Esophagus muscularis mucosa (tissue), 4 donors: ENCODE measurements at regions not wholly inside any gene's neighbourhood (a gene's known extent, or its start where the extent isn't known, plus 50 kb on each side); places are given as distances from the start of the nearest gene placed in this dataset.
A peak's percentile ranks its signal among the peaks of the same experiment; 100 is the strongest.

ENCODE experiments used
- DNase-seq: peaks from one replicate; pipeline ENCODE4 v3.0.0-alpha.2; 2017; ENCODE audit errors: extremely low spot score
- H3K27ac ChIP-seq, 4 donors: fragments of 200-600 bp; sonication (generic); replicated peaks in 1 of 4; 1 replicate in 3 of 4; 2 replicates in 1 of 4; pipeline ENCODE4 v1.5.1; 2016 to 2019; ENCODE audit warnings: mild to moderate bottlenecking in 1 of 4
- H3K27me3 ChIP-seq, 4 donors: fragments of 200-600 bp; sonication (generic); one replicate each; pipeline versions ENCODE4 v1.5.1 to v1.6.0; 2016 to 2019
- H3K36me3 ChIP-seq, 4 donors: fragments of 200-600 bp; sonication (generic); one replicate each; pipeline ENCODE4 v1.5.1; 2016 to 2019
- H3K4me1 ChIP-seq, 4 donors: fragments of 200-600 bp; sonication (generic); one replicate each; pipeline ENCODE4 v1.5.1; 2016 to 2019
- H3K4me3 ChIP-seq, 4 donors: fragments of 200-600 bp; sonication (generic); 1 replicate in 2 of 4; 2 replicates in 2 of 4; pipeline ENCODE4 v1.5.1; 2016 to 2019; ENCODE audit warnings: mild to moderate bottlenecking in 4 of 4, moderate library complexity in 1 of 4
- H3K9me3 ChIP-seq, 4 donors: fragments of 200-600 bp; sonication (generic); 1 replicate in 3 of 4; 2 replicates in 1 of 4; pipeline ENCODE4 v1.5.1; 2016 to 2019
- EP300 ChIP-seq: sonication (generic); formaldehyde crosslinking; IDR thresholded peaks from one replicate; pipeline ENCODE4 v1.6.1; 2017; ENCODE audit warnings: antibody characterized with exemption
- POLR2A ChIP-seq: fragments of 450-650 bp; IDR thresholded peaks from one replicate; pipeline ENCODE4 v1.6.1; 2017; ENCODE audit warnings: antibody characterized with exemption, moderate library complexity, mild to moderate bottlenecking, low read depth
- POLR2AphosphoS5 ChIP-seq, 2 donors: sonication (generic); formaldehyde crosslinking; IDR thresholded peaks; one replicate each; pipeline ENCODE4 v1.6.1; 2017; ENCODE audit warnings: antibody characterized with exemption in 2 of 2
- WGBS: methylation state at CpG from one replicate; pipeline ENCODE4 v1.1.5; 2018; 5-methylcytosine and 5-hydroxymethylcytosine counted together
- intact Hi-C: fragments of 100-400 bp; cut with DNase I; formaldehyde crosslinking; loops from one replicate; pipeline ENCODE4 v1.15.1; 2023
- TF ChIP-seq, protein P1 (sequence below), 3 experiments: fragments of 200-600 bp in 2 of 3; fragments of 450-650 bp in 1 of 3; sonication (generic) in 2 of 3; IDR thresholded peaks; one replicate each; pipeline ENCODE4 v1.5.1; 2017 to 2019; ENCODE audit warnings: antibody characterized with exemption in 3 of 3, mild to moderate bottlenecking in 2 of 3, moderate library complexity in 1 of 3

DNA sequence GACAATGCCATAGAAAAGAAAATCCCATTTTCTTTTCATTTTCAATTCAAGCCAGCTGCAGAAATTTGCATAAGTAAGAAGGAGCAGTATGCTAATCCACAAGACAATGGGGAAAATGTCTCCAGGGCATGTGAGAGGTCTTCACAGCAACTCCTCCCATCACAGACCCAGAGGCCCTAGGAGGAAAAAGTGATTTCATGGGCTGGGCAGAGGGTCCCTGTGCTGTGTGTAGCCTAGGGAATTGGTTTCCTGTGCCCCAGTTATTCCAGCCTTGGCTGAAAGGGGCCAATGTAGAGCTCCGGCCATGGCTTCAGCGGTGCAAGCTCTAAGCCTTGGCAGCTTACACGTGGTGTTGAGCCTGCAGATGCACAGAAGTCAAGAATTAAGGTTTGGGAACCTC lies 211.4 kb downstream of the CCDC59 start:
- intact Hi-C loops, result no loop called here
- no peak for TF ChIP-seq POLR2A
- no peak for TF ChIP-seq EP300
- TF ChIP-seq POLR2AphosphoS5 (IDR thresholded peaks at IDR 0.05), result no peak
- TF ChIP-seq, protein P1, sequence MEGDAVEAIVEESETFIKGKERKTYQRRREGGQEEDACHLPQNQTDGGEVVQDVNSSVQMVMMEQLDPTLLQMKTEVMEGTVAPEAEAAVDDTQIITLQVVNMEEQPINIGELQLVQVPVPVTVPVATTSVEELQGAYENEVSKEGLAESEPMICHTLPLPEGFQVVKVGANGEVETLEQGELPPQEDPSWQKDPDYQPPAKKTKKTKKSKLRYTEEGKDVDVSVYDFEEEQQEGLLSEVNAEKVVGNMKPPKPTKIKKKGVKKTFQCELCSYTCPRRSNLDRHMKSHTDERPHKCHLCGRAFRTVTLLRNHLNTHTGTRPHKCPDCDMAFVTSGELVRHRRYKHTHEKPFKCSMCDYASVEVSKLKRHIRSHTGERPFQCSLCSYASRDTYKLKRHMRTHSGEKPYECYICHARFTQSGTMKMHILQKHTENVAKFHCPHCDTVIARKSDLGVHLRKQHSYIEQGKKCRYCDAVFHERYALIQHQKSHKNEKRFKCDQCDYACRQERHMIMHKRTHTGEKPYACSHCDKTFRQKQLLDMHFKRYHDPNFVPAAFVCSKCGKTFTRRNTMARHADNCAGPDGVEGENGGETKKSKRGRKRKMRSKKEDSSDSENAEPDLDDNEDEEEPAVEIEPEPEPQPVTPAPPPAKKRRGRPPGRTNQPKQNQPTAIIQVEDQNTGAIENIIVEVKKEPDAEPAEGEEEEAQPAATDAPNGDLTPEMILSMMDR (IDR thresholded peaks at IDR 0.05), result no peak
- Histone ChIP-seq H3K36me3 (no peaks in the 10 kb centered on the region), H3K4me3 (no peak overlapping the region), H3K4me1 (peaks cover 0 to 8% (median 0%) of the 10 kb centered on the region in 4 donors), H3K27me3 (no peaks in the 10 kb centered on the region), H3K27ac (no peak overlapping the region), H3K9me3 (no peaks in the 10 kb centered on the region)
- 87% methylated on average over 3 of the region's 3 CpGs for WGBS
- DNase-seq, result no peak

DNA sequence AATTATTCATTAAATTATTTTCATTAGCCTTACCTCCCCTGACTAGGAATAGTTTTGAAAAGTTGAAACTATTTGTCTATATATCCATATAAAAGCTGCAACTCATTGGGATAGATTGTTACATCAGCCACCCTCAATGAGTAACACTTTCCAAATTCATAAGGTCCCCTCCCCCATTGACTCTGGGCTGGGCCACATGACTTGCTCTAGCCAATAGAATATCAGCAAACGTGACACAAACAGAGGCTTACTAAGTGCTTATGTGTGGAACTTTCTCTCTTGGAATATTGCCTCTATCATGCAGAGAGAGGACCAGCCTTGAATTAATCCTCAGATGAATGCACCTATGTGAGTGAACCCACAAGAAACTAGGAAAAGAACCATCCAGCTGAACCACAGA lies 213.7 kb downstream of the CCDC59 start:
- Histone ChIP-seq H3K9me3 (no peaks in the 10 kb centered on the region), H3K4me3 (no peak overlapping the region), H3K27ac (no peak overlapping the region), H3K36me3 (no peaks in the 10 kb centered on the region), H3K27me3 (no peaks in the 10 kb centered on the region), H3K4me1 (peaks cover 0 to 8% (median 0%) of the 10 kb centered on the region in 4 donors)
- no peak for DNase-seq
- TF ChIP-seq, protein P1 (IDR thresholded peaks at IDR 0.05), result no peak
- TF ChIP-seq POLR2AphosphoS5 (IDR thresholded peaks at IDR 0.05) (no peak), POLR2A (no peak), EP300 (no peak)
- 60% methylated on average over 1 of the region's 1 CpG for WGBS
- intact Hi-C loops, result no loop called here

DNA sequence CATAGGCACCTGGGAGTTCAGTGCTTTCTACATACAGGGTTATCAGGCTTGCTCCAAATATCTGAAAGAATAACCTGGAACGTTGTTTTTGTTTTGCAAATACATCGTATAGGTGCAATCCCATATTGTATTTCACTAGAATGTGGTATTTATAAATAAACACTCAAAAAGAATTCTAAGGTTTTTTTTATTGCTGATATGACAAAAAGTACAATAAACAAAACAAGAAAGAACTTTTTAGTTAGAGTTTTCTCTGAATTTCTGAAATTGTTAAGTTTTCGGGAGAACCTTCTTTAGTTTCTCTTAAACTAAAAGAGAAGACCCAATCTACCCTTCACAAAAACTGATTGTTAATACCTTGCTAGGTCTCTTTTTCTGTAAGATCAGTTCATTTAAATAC lies 225.8 kb downstream of the CCDC59 start:
- intact Hi-C loops, result no loop called here
- no peaks in the 10 kb centered on the region for H3K9me3 ChIP-seq
- peaks cover 0 to 6% (median 0%) of the 10 kb centered on the region in 4 donors for H3K4me1 ChIP-seq
- no peak overlapping the region for H3K4me3 ChIP-seq
- H3K27me3 ChIP-seq, result no peaks in the 10 kb centered on the region
- no peak for DNase-seq
- H3K36me3 ChIP-seq, result no peaks in the 10 kb centered on the region
- H3K27ac ChIP-seq, result no peak overlapping the region
- TF ChIP-seq, protein P1 (IDR thresholded peaks at IDR 0.05), result no peak
- no peak for TF ChIP-seq POLR2AphosphoS5 (IDR thresholded peaks at IDR 0.05)
- TF ChIP-seq EP300, result no peak
- TF ChIP-seq POLR2A, result no peak
- WGBS, result 89% methylated on average over 3 of the region's 3 CpGs

DNA sequence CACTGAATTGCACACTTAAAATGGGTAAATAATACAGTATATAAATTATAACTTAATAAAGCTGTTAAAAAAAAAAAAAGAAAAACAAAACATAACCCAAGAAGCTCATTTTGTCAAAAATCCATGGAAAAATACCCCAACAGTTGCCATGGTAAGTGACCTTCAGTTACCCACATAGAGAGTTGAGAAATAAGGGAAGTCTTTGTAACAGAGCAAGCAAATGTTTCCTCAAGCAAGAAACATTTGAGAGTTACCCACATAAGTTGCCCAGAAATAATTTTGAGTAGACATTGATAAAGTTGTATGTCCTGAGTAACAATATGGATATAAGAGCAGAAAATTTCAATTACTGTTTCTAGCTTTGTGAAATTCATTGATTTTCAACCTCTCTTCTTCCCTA lies 227.4 kb downstream of the CCDC59 start:
- H3K4me3 ChIP-seq, result no peak overlapping the region
- no peak overlapping the region for H3K27ac ChIP-seq
- no peak for DNase-seq
- H3K4me1 ChIP-seq, result peaks cover 0 to 6% (median 0%) of the 10 kb centered on the region in 4 donors
- H3K9me3 ChIP-seq, result no peaks in the 10 kb centered on the region
- H3K36me3 ChIP-seq, result no peaks in the 10 kb centered on the region
- H3K27me3 ChIP-seq, result no peaks in the 10 kb centered on the region
- intact Hi-C loops, result no loop called here
- no peak for TF ChIP-seq POLR2AphosphoS5 (IDR thresholded peaks at IDR 0.05)
- no peak for TF ChIP-seq POLR2A
- no peak for TF ChIP-seq EP300
- TF ChIP-seq, protein P1 (IDR thresholded peaks at IDR 0.05), result no peak

GRCh38 chr12:82124711-82125380 lies 233.3 kb downstream of the CCDC59 start:
- no peak for DNase-seq
- Histone ChIP-seq H3K4me1 (peaks cover 0 to 17% (median 9%) of the 10 kb centered on the region in 4 donors), H3K27ac (peak overlapping the region; percentile 60 to 66 (median 64)), H3K27me3 (no peaks in the 10 kb centered on the region), H3K36me3 (no peaks in the 10 kb centered on the region), H3K9me3 (no peaks in the 10 kb centered on the region), H3K4me3 (no peak overlapping the region)
- TF ChIP-seq POLR2A (no peak), EP300 (peak; percentile 12), POLR2AphosphoS5 (IDR thresholded peaks at IDR 0.05) (peak in 1 of 2 donors; percentile 69)
- WGBS, result 45% methylated on average over 2 of the region's 2 CpGs
- intact Hi-C loops, result no loop called here
